Fibroblast of mammary gland (primary cell): ENCODE measurements at regions not wholly inside any gene's neighbourhood (a gene's known extent, or its start where the extent isn't known, plus 50 kb on each side); places are given as distances from the start of the nearest gene placed in this dataset.

ENCODE experiments used
- DNase-seq: peaks from one replicate; pipeline ENCODE4 v3.0.0-alpha.2; 2010; ENCODE audit warnings: low read depth
- H3K4me3 ChIP-seq: 2 replicates; pipeline ENCODE4 v1.5.1; 2011; ENCODE audit warnings: low read depth, mild to moderate bottlenecking, low read length, moderate library complexity; ENCODE audit not compliant: control insufficient read depth
- TF ChIP-seq, protein P1 (sequence below): conservative IDR thresholded peaks from 2 replicates; pipeline ENCODE4 v1.5.1; 2011; ENCODE audit warnings: low read depth, low read length, inconsistent platforms; ENCODE audit not compliant: control insufficient read depth, insufficient read depth

DNA sequence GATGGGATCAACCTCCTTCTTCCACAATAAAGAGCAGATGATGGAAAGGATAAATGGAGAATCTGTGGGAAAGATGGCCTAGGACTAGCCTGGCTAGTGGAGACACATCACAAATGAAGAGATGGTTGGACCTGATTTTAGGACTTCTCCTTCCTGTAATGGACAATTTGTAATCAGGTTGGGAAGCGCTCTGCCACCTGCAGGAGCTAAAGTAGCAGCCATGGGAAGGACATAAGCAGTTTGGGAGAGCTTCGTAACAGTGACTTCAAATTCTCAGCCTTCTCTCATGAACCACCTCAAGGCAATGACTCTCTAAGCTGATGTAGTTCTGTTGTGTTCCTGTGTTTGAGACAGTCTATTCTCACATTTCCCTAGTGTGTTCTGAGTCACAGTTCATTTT is 137.9 kb upstream of the BMP2 start:
- no peak overlapping the region for H3K4me3 ChIP-seq
- DNase-seq: no peak
- TF ChIP-seq, protein P1, sequence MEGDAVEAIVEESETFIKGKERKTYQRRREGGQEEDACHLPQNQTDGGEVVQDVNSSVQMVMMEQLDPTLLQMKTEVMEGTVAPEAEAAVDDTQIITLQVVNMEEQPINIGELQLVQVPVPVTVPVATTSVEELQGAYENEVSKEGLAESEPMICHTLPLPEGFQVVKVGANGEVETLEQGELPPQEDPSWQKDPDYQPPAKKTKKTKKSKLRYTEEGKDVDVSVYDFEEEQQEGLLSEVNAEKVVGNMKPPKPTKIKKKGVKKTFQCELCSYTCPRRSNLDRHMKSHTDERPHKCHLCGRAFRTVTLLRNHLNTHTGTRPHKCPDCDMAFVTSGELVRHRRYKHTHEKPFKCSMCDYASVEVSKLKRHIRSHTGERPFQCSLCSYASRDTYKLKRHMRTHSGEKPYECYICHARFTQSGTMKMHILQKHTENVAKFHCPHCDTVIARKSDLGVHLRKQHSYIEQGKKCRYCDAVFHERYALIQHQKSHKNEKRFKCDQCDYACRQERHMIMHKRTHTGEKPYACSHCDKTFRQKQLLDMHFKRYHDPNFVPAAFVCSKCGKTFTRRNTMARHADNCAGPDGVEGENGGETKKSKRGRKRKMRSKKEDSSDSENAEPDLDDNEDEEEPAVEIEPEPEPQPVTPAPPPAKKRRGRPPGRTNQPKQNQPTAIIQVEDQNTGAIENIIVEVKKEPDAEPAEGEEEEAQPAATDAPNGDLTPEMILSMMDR: no peak

DNA sequence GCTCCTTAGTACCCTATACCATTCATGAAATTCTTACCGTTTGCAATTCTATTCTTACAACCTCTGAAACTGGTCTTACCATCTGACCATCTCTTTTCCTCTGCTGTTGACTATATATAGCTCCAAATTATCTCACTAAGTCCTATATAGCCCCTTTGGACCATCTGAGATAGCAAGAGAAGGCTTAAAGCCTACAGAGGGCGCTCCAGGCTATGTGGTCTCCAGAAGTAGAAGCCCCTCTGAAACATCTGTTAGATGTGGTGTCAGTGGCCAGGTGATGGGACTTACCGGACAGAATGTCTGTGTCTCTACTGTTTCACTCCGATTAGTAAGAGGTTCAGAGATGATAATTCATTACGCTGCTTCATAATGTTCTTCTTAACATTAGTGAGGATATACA is 140.7 kb upstream of the BMP2 start:
- DNase-seq: no peak
- TF ChIP-seq, protein P1: no peak

DNA sequence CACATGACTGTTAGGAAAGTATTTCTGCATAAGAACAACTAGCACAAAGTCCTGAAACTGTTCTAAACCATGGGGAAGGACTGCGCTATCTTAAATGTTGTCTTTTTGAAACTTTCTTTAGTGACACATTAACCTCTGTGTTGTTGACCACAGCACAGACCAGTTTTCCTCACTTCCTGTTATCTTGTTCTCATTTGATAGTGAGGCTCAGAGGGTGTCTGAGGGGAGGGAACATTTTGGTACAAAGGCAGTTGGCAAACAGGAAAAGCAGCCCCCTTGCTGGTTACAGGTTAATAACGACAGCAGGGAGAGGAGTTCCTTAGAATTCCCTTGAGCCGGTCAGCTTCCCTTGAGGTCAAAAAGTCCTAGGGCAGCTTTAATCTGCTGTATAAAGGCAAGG is 143.5 kb upstream of the BMP2 start:
- no peak for DNase-seq
- TF ChIP-seq, protein P1: no peak

More for the DNA sequence above, 140.7 kb upstream of the BMP2 start:
- no peak overlapping the region for H3K4me3 ChIP-seq

DNA sequence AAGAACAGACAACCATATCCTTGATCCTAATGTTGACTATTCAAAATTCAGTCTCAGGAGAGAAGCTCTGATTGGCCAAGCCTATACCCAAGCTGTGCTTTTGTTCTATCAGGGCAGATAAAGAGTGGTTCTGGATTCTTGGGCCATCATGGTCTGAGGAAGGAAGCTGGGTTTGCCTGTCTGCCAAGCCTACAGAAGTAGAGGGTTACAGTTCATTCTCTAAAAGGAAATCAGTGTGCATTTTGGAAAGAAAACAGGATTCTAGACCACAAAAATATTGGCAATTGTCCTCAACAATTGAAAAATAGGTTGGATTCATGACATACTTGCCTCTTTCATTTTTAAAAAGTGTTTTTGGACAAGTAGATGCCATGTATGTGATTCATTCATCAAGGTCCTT is 145.4 kb upstream of the BMP2 start:
- TF ChIP-seq, protein P1: no peak
- DNase-seq: no peak
- no peak overlapping the region for H3K4me3 ChIP-seq

More for the DNA sequence above, 143.5 kb upstream of the BMP2 start:
- no peak overlapping the region for H3K4me3 ChIP-seq

DNA sequence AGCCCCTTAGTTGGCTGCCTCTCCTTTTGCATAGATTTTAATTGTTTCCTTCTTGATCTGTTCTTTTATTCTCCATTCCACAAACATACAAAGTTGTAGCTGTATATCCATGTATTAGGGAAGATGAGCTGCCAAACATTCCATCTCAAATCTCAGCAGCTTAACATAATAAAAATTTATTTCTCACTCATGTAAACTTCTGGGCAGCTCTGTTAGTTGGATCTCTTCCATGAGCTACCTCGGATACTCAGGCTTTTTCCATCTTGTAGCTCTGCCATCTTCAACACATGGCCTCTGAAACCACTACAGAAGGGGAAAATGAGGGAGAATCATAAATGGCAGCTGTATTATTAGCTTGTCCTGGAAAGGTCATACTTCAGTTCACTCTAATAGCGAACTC is 149.4 kb upstream of the BMP2 start:
- H3K4me3 ChIP-seq: no peak overlapping the region
- DNase-seq: no peak
- TF ChIP-seq, protein P1: no peak

DNA sequence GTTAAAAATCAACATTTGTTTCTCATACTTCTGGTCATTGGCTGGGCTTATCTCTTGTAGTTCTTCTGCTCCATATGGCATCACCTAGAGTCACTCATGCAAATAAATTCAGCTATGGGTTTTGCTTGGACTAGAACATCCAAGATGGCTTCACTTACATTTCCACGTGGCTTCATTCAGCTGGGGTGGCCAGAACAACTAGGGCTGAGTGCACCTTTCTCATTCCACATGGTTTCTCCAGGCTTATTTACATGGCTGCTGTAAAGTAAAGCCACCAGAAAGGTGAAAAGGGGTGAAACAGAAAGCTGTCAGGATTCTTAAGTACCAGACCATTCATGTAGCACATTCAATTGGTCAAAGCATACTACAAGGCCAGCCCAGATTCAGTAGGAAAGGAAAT is 151.1 kb upstream of the BMP2 start:
- no peak overlapping the region for H3K4me3 ChIP-seq
- DNase-seq: no peak
- TF ChIP-seq, protein P1: no peak

DNA sequence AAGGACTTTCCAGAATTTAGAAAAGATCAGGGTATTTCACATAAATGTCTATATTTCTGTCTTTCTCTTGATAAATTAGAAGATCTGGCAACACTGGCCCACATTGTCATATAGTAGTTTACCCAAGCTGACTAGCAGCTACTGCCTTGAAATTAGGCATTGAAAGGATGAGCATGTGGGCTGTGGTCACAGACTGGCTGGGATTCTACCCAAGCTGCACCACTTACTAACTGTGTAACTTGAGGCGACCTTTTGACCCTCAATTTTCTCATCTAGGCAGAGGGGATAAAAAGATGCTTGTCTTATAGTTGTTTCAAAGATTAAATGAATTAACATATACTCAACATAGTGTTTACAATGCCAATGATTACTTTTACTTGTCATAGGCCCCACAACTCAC is 152.7 kb upstream of the BMP2 start:
- no peak for DNase-seq
- TF ChIP-seq, protein P1: no peak
- no peak overlapping the region for H3K4me3 ChIP-seq
